Muscle of leg (tissue), 3 donors: ENCODE measurements at regions not wholly inside any gene's neighbourhood (a gene's known extent, or its start where the extent isn't known, plus 50 kb on each side); places are given as distances from the start of the nearest gene placed in this dataset.

Experiments
- DNase-seq: peaks from one replicate; pipeline ENCODE4 v3.0.0; 2013
- H3K27ac ChIP-seq: one replicate; pipeline ENCODE4 v1.5.1; 2013; ENCODE audit warnings: mild to moderate bottlenecking, low read length, control low read depth
- H3K27me3 ChIP-seq: one replicate; pipeline ENCODE4 v1.6.1; 2013; ENCODE audit warnings: low read length; ENCODE audit not compliant: control insufficient read depth, insufficient read depth
- H3K36me3 ChIP-seq: one replicate; pipeline ENCODE4 v1.6.1; 2013; ENCODE audit warnings: low read length; ENCODE audit not compliant: control insufficient read depth, insufficient read depth
- H3K4me1 ChIP-seq: one replicate; pipeline ENCODE4 v1.6.1; 2013; ENCODE audit warnings: low read length; ENCODE audit not compliant: control insufficient read depth, insufficient read depth
- H3K4me3 ChIP-seq: one replicate; pipeline ENCODE4 v1.5.1; 2013; ENCODE audit warnings: low read length, control low read depth
- H3K9me3 ChIP-seq: replicated peaks from 2 replicates; pipeline ENCODE4 v1.6.1; 2013; ENCODE audit warnings: low read depth, low read length; ENCODE audit not compliant: control insufficient read depth
- WGBS: methylation state at CpG from one replicate; pipeline ENCODE4 v1.1.5; 2013; ENCODE audit warnings: missing lambda C conversion rate; ENCODE audit not compliant: insufficient coverage; 5-methylcytosine and 5-hydroxymethylcytosine counted together

GRCh38 chr2:60028849-60029565 lies 524.4 kb downstream of the BCL11A start:
- H3K9me3 ChIP-seq = peaks cover 5% of the 10 kb centered on the region
- DNase-seq = no peak
- no peaks in the 10 kb centered on the region for H3K27me3 ChIP-seq
- WGBS = no CpG with 5 or more reads among the region's 3 CpGs
- H3K27ac ChIP-seq = no peak overlapping the region
- no peak overlapping the region for H3K4me3 ChIP-seq
- no peaks in the 10 kb centered on the region for H3K36me3 ChIP-seq
- H3K4me1 ChIP-seq = no peaks in the 10 kb centered on the region

DNA sequence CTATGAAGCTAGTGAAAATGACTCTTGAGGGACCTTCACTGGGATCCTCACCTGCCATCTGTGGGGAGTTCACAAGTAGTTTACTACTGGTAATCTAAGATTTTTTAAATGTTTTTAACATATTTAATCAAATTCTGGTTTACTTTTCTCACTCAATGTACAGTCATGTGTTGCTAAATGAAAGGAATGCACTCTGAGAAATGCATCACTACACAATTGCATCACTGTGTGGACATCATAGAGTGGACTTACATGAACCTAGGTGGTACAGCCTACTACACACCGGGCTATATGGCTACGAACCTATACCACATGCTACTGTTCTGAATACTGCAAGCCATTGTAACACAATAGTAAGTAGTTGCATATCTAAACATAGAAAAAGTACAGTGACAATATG lies 528.0 kb downstream of the BCL11A start:
- H3K36me3 ChIP-seq = no peaks in the 10 kb centered on the region
- no peak for DNase-seq
- H3K9me3 ChIP-seq = no peaks in the 10 kb centered on the region
- H3K27ac ChIP-seq = no peak overlapping the region
- no peak overlapping the region for H3K4me3 ChIP-seq
- H3K4me1 ChIP-seq = no peaks in the 10 kb centered on the region
- no CpG with 5 or more reads among the region's 2 CpGs for WGBS
- H3K27me3 ChIP-seq = no peaks in the 10 kb centered on the region

- Histone ChIP-seq H3K27me3 (no peaks in the 10 kb centered on the region), H3K4me1 (no peaks in the 10 kb centered on the region), H3K36me3 (no peaks in the 10 kb centered on the region), H3K9me3 (peaks cover 3% of the 10 kb centered on the region), H3K4me3 (no peak overlapping the region), H3K27ac (no peak overlapping the region)
- 100% methylated on average over 1 of the region's 5 CpGs for WGBS
- DNase-seq = no peak
Measured at GRCh38 chr2:60023256-60023985, 530.0 kb downstream of the BCL11A start.

DNA sequence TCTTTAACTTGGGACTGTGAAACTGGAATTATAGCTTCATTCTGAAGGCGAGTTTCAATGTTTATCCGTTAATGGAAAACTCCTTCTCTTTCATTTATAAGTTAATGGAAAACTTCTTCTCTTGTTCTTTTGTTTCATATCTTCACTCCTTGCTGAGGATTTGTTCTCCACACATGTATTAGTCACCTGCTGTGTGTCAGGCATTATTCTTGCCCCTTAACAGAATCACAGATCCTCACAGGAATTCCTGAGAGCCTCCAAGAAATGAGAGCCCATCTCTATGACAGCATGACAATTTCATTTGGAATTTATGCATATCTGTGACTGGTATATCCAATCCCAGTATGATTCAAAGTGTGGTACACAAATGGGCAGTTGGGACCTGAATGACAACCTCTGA lies 545.8 kb downstream of the BCL11A start:
- Histone ChIP-seq H3K27me3 (no peaks in the 10 kb centered on the region), H3K27ac (no peak overlapping the region), H3K9me3 (no peaks in the 10 kb centered on the region), H3K4me3 (no peak overlapping the region), H3K4me1 (no peaks in the 10 kb centered on the region), H3K36me3 (no peaks in the 10 kb centered on the region)
- DNase-seq = no peak
- WGBS = no CpG with 5 or more reads among the region's 2 CpGs

DNA sequence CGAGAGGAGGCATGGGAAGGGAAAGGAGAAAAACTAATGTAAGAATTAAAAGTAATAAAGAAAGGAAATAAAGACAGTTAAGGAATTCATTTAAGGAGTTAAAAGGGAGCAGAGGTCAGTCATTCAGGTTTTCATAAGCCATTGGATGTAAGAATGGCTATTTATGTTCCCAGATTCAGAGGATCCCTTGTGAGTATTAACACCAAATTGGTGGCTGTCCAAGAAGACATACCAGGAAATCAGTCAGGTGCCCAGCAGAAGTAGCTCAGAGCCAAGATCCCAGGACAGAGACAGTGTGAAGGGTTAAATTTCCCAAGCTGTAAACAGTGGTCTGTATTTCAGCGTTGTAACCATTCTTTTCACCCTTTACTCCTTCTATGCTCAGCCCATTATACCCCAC lies 550.4 kb downstream of the BCL11A start:
- H3K9me3 ChIP-seq = no peaks in the 10 kb centered on the region
- no peaks in the 10 kb centered on the region for H3K36me3 ChIP-seq
- H3K27me3 ChIP-seq = no peaks in the 10 kb centered on the region
- DNase-seq = no peak
- H3K4me3 ChIP-seq = no peak overlapping the region
- no peak overlapping the region for H3K27ac ChIP-seq
- 67% methylated on average over 1 of the region's 2 CpGs for WGBS
- H3K4me1 ChIP-seq = no peaks in the 10 kb centered on the region

GRCh38 chr2:60002183-60002867 lies 551.1 kb downstream of the BCL11A start:
- H3K4me1 ChIP-seq = no peaks in the 10 kb centered on the region
- no peaks in the 10 kb centered on the region for H3K27me3 ChIP-seq
- WGBS = 67% methylated on average over 1 of the region's 3 CpGs
- no peak for DNase-seq
- no peak overlapping the region for H3K4me3 ChIP-seq
- no peaks in the 10 kb centered on the region for H3K9me3 ChIP-seq
- no peaks in the 10 kb centered on the region for H3K36me3 ChIP-seq
- H3K27ac ChIP-seq = no peak overlapping the region

DNA sequence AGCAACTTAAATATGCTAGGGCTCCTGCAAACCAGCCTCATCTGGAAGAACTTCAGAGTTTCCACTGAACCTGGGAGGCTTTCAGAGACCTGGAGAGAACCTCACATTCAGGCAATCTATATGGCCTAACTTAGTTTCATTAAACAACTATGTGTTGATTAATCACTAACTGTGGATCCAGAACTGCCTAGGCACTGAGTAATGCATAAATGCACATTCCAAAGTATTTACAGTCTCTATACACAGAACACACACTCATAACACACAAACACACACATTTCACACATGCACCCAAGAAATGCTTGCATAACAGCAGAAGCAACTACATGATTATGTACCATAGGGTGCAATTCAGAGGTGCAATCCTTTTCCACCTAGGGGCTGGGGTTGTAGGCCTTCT lies 552.8 kb downstream of the BCL11A start:
- Histone ChIP-seq H3K27me3 (no peaks in the 10 kb centered on the region), H3K27ac (no peak overlapping the region), H3K36me3 (no peaks in the 10 kb centered on the region), H3K4me3 (no peak overlapping the region), H3K4me1 (no peaks in the 10 kb centered on the region), H3K9me3 (no peaks in the 10 kb centered on the region)
- DNase-seq = no peak

DNA sequence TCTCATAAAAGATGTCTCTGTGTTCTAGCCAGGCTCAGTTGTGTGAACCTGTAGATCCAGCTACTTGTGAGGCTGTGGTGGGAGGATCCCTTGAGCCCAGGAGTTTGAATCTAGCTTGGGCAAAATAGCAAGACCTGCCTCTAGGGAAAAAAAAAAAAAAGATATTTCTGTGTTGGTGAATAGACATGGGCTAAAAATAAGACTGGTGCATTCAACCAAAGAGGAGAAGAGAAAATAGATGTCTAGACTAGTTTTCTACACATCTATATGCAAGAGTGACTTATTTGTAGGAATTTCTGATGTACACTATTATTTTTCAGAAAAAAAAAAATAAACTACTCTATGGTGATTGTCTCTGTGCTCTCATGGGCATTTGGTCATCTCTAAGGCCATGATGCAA lies 555.1 kb downstream of the BCL11A start:
- Histone ChIP-seq H3K4me3 (no peak overlapping the region), H3K4me1 (no peaks in the 10 kb centered on the region), H3K36me3 (no peaks in the 10 kb centered on the region), H3K9me3 (no peaks in the 10 kb centered on the region), H3K27me3 (no peaks in the 10 kb centered on the region), H3K27ac (no peak overlapping the region)
- no peak for DNase-seq

- no peak for DNase-seq
- no peak overlapping the region for H3K27ac ChIP-seq
- no CpG with 5 or more reads among the region's 3 CpGs for WGBS
Measured at GRCh38 chr2:59997371-59997770, 556.1 kb downstream of the BCL11A start.

DNA sequence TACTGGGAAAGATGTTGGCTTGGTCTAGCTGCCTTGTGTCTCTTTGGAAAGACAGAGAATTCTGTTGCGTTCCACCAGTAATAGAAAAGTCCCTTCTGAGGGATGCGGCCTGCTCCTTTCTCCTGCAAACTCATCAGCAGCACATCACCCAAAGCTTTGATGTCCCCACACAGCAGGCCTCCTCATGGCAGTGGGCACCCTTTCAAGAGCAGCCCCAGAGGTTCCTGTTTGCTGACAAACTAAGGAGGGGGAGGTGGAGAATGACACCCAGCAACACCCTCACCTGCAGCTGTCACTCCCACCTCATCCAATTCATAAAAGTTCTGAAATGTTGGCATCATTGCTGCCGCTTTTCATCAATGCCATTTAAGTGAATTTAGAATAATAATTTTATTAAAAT lies 556.6 kb downstream of the BCL11A start:
- H3K4me1 ChIP-seq = no peaks in the 10 kb centered on the region
- WGBS = no CpG with 5 or more reads among the region's 3 CpGs
- no peaks in the 10 kb centered on the region for H3K27me3 ChIP-seq
- H3K9me3 ChIP-seq = no peaks in the 10 kb centered on the region
- H3K27ac ChIP-seq = no peak overlapping the region
- no peak overlapping the region for H3K4me3 ChIP-seq
- DNase-seq = no peak
- no peaks in the 10 kb centered on the region for H3K36me3 ChIP-seq

More at GRCh38 chr2:59997371-59997770, 556.1 kb downstream of the BCL11A start:
- H3K9me3 ChIP-seq = no peaks in the 10 kb centered on the region
- no peaks in the 10 kb centered on the region for H3K4me1 ChIP-seq
- H3K4me3 ChIP-seq = no peak overlapping the region
- no peaks in the 10 kb centered on the region for H3K36me3 ChIP-seq
- H3K27me3 ChIP-seq = no peaks in the 10 kb centered on the region
